ENCODE measurements at regions not wholly inside any gene's neighbourhood (a gene's known extent, or its start where the extent isn't known, plus 50 kb on each side); places are given as distances from the start of the nearest gene placed in this dataset.

DNA sequence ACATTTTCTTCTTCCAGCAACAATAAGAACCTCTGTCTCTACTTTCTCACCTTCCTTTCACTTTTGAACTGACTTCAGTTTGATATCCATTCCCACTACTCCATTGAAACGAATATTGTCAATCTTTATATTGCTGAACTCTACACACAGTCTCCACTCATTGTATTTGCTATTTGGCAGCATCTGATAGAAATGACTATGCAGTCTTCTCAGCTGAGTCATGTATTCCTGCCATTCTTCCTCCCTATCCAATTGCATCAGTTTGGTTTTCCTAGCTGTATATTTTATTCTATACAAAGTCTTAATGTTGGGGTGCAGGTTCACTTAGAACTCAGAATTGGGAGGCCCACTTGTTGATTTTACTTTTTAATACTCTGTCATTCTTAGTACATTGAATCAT, 107.5 kb upstream of the CPNE8 start:
- H3K79me2 ChIP-seq (replicated peaks; ENCODE audit: insufficient read depth, low read length), result no peaks in the 10 kb centered on the region
- H3K9me3 ChIP-seq (ENCODE audit: low read length), result no peaks in the 10 kb centered on the region
- H3K9ac ChIP-seq (ENCODE audit: low read length), result no peak overlapping the region
- no peaks in the 10 kb centered on the region for H3F3A ChIP-seq (ENCODE audit: insufficient read depth, low read length, poor library complexity, severe bottlenecking)
- H4K20me1 ChIP-seq (ENCODE audit: insufficient read depth), result no peaks in the 10 kb centered on the region
- no peaks in the 10 kb centered on the region for H3K27me3 ChIP-seq (ENCODE audit: insufficient read depth, low read depth, low read length)
- H2AFZ ChIP-seq (ENCODE audit: low read depth, low read length), result no peak overlapping the region
- H3K4me3 ChIP-seq (ENCODE audit: low read length), result no peak overlapping the region
- H3K36me3 ChIP-seq (ENCODE audit: insufficient read depth, low read length), result no peaks in the 10 kb centered on the region
- H3K9me2 ChIP-seq (ENCODE audit: insufficient read depth, low read length), result no peaks in the 10 kb centered on the region
- no peak overlapping the region for H3K27ac ChIP-seq (ENCODE audit: low read length)
- no peak overlapping the region for H3K4me2 ChIP-seq (ENCODE audit: low read length)
- TF ChIP-seq, protein P1, sequence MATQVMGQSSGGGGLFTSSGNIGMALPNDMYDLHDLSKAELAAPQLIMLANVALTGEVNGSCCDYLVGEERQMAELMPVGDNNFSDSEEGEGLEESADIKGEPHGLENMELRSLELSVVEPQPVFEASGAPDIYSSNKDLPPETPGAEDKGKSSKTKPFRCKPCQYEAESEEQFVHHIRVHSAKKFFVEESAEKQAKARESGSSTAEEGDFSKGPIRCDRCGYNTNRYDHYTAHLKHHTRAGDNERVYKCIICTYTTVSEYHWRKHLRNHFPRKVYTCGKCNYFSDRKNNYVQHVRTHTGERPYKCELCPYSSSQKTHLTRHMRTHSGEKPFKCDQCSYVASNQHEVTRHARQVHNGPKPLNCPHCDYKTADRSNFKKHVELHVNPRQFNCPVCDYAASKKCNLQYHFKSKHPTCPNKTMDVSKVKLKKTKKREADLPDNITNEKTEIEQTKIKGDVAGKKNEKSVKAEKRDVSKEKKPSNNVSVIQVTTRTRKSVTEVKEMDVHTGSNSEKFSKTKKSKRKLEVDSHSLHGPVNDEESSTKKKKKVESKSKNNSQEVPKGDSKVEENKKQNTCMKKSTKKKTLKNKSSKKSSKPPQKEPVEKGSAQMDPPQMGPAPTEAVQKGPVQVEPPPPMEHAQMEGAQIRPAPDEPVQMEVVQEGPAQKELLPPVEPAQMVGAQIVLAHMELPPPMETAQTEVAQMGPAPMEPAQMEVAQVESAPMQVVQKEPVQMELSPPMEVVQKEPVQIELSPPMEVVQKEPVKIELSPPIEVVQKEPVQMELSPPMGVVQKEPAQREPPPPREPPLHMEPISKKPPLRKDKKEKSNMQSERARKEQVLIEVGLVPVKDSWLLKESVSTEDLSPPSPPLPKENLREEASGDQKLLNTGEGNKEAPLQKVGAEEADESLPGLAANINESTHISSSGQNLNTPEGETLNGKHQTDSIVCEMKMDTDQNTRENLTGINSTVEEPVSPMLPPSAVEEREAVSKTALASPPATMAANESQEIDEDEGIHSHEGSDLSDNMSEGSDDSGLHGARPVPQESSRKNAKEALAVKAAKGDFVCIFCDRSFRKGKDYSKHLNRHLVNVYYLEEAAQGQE (IDR thresholded peaks at IDR 0.05; ENCODE audit: borderline replicate concordance), result no peak
- no peak for TF ChIP-seq EP300 (conservative IDR thresholded peaks at IDR 0.05; ENCODE audit: poor library complexity, severe bottlenecking)
- TF ChIP-seq, protein P2, sequence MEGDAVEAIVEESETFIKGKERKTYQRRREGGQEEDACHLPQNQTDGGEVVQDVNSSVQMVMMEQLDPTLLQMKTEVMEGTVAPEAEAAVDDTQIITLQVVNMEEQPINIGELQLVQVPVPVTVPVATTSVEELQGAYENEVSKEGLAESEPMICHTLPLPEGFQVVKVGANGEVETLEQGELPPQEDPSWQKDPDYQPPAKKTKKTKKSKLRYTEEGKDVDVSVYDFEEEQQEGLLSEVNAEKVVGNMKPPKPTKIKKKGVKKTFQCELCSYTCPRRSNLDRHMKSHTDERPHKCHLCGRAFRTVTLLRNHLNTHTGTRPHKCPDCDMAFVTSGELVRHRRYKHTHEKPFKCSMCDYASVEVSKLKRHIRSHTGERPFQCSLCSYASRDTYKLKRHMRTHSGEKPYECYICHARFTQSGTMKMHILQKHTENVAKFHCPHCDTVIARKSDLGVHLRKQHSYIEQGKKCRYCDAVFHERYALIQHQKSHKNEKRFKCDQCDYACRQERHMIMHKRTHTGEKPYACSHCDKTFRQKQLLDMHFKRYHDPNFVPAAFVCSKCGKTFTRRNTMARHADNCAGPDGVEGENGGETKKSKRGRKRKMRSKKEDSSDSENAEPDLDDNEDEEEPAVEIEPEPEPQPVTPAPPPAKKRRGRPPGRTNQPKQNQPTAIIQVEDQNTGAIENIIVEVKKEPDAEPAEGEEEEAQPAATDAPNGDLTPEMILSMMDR (IDR thresholded peaks at IDR 0.05; ENCODE audit: poor library complexity, severe bottlenecking), result no peak
- no peak for TF ChIP-seq SMC3 (conservative IDR thresholded peaks at IDR 0.05; ENCODE audit: poor library complexity)
- TF ChIP-seq POLR2AphosphoS5 (IDR thresholded peaks at IDR 0.05), result no peak
- no peak for TF ChIP-seq MXI1 (conservative IDR thresholded peaks at IDR 0.05; ENCODE audit: poor library complexity, severe bottlenecking)
- no peak for TF ChIP-seq RAD21 (conservative IDR thresholded peaks at IDR 0.05)
- TF ChIP-seq TAF1 (IDR thresholded peaks at IDR 0.05; ENCODE audit: low read depth), result no peak
- TF ChIP-seq EZH2 (IDR thresholded peaks at IDR 0.05; ENCODE audit: borderline replicate concordance, insufficient read depth, low read length, poor library complexity, severe bottlenecking), result no peak

DNA sequence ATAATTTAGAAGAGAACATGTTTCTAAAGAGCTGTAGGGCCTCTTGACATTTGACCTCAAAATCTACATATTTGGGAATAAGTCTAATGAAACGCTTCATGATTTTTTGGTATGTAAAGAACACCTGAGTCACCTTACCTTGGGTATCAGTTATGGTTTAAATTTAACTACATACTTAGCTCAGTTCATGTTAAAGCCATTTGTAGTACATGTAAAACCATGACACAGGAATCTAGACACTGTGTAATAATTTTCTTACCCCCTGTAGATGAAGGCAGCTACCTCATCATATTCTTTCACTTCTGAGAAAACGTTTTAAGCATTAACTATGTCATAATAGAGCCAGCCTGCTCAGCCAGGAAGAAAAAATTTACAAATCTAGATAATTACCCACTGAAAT, 105.8 kb upstream of the CPNE8 start:
- Histone ChIP-seq H3K36me3 (ENCODE audit: insufficient read depth, low read length) (no peaks in the 10 kb centered on the region), H3K27me3 (ENCODE audit: insufficient read depth, low read depth, low read length) (no peaks in the 10 kb centered on the region), H3K4me2 (ENCODE audit: low read length) (no peak overlapping the region), H3K9me3 (ENCODE audit: low read length) (no peaks in the 10 kb centered on the region), H3K9me2 (ENCODE audit: insufficient read depth, low read length) (no peaks in the 10 kb centered on the region), H3K79me2 (replicated peaks; ENCODE audit: insufficient read depth, low read length) (no peaks in the 10 kb centered on the region), H3K9ac (ENCODE audit: low read length) (no peak overlapping the region), H2AFZ (ENCODE audit: low read depth, low read length) (no peak overlapping the region), H4K20me1 (ENCODE audit: insufficient read depth) (no peaks in the 10 kb centered on the region), H3K27ac (ENCODE audit: low read length) (no peak overlapping the region), H3F3A (ENCODE audit: insufficient read depth, low read length, poor library complexity, severe bottlenecking) (no peaks in the 10 kb centered on the region), H3K4me3 (ENCODE audit: low read length) (no peak overlapping the region)
- TF ChIP-seq EP300 (conservative IDR thresholded peaks at IDR 0.05; ENCODE audit: poor library complexity, severe bottlenecking), result no peak
- no peak for TF ChIP-seq POLR2AphosphoS5 (IDR thresholded peaks at IDR 0.05)
- TF ChIP-seq, protein P1 (IDR thresholded peaks at IDR 0.05; ENCODE audit: borderline replicate concordance), result no peak
- TF ChIP-seq MXI1 (conservative IDR thresholded peaks at IDR 0.05; ENCODE audit: poor library complexity, severe bottlenecking), result no peak
- TF ChIP-seq RAD21 (conservative IDR thresholded peaks at IDR 0.05), result no peak
- TF ChIP-seq TAF1 (IDR thresholded peaks at IDR 0.05; ENCODE audit: low read depth), result no peak
- no peak for TF ChIP-seq SMC3 (conservative IDR thresholded peaks at IDR 0.05; ENCODE audit: poor library complexity)
- TF ChIP-seq, protein P2 (IDR thresholded peaks at IDR 0.05; ENCODE audit: poor library complexity, severe bottlenecking), result no peak
- no peak for TF ChIP-seq EZH2 (IDR thresholded peaks at IDR 0.05; ENCODE audit: borderline replicate concordance, insufficient read depth, low read length, poor library complexity, severe bottlenecking)
